Endothelial cell of umbilical vein (primary cell): ENCODE measurements at regions not wholly inside any gene's neighbourhood (a gene's known extent, or its start where the extent isn't known, plus 50 kb on each side); places are given as distances from the start of the nearest gene placed in this dataset.

Experiments used
- BruUV-seq: library from RNA; stranded (reverse); fragments of 400-500 nt; replicated peaks from 2 replicates; lab custom pipeline; 2021; lab: Mats Ljungman, UMichigan
- CTCF ChIA-PET: fragments of 300-600, 350-600 bp; sonication (Branson Sonifier 250); formaldehyde crosslinking; loops from one replicate; lab custom pipeline; 2021; ENCODE audit warnings: antibody characterized with exemption, inconsistent platforms; lab: Charles Lee
- POLR2A ChIA-PET: fragments of 300-600, 350-600 bp; sonication (Branson Sonifier 250); formaldehyde crosslinking; loops from one replicate; lab custom pipeline; 2021; ENCODE audit warnings: antibody characterized with exemption, inconsistent platforms; lab: Charles Lee
- DNase-seq: peaks from one replicate; pipeline ENCODE4 v3.0.0-alpha.2; 2011; ENCODE audit warnings: low read depth, low spot score
- FAIRE-seq: peaks from 2 replicates; lab custom pipeline; 2011; peaks lifted over from hg19 to GRCh38; lab: Jason Lieb, UNC
- H2AFZ ChIP-seq: 2 replicates; pipeline ENCODE4 v1.6.0; 2012; ENCODE audit warnings: low read depth, low read length, control low read depth, inconsistent platforms
- H3K27ac ChIP-seq: 2 replicates; pipeline ENCODE4 v1.5.1; 2011; ENCODE audit warnings: low read depth, mild to moderate bottlenecking, control low read depth, low read length, moderate library complexity; ENCODE audit not compliant: insufficient read depth
- H3K27me3 ChIP-seq, 2 experiments: 2 replicates each; pipeline versions ENCODE4 v1.6.0 to v1.6.1; 2011; ENCODE audit warnings: low read length in 2 of 2, mixed read lengths in 1 of 2; ENCODE audit not compliant: control insufficient read depth in 2 of 2, insufficient read depth in 2 of 2
- H3K36me3 ChIP-seq, 2 experiments: 2 replicates in 1 of 2; 3 replicates in 1 of 2; pipeline ENCODE4 v1.5.1; 2011; ENCODE audit warnings: low read length in 2 of 2, mild to moderate bottlenecking in 1 of 2, moderate library complexity in 1 of 2; ENCODE audit not compliant: control insufficient read depth in 2 of 2, insufficient read depth in 2 of 2; ENCODE audit errors: extremely low read depth in 1 of 2
- H3K4me1 ChIP-seq: 3 replicates; pipeline ENCODE4 v1.5.1; 2011; ENCODE audit warnings: mild to moderate bottlenecking, low read length; ENCODE audit not compliant: control insufficient read depth, insufficient read depth; ENCODE audit errors: extremely low read depth
- H3K4me2 ChIP-seq: 2 replicates; pipeline ENCODE4 v1.6.1; 2011; ENCODE audit warnings: low read length, control low read depth, mixed read lengths; ENCODE audit not compliant: insufficient read depth
- H3K4me3 ChIP-seq, 3 experiments: fragments of 200-600 bp in 1 of 3; sonication (generic), shearing (Covaris generic) in 1 of 3; replicated peaks in 1 of 3; 2 replicates each; pipeline ENCODE4 v1.5.1; 2011 to 2016; ENCODE audit warnings: control low read depth in 3 of 3, low read length in 3 of 3, mild to moderate bottlenecking in 2 of 3, inconsistent platforms in 1 of 3, low read depth in 1 of 3, moderate library complexity in 1 of 3; ENCODE audit not compliant: insufficient read depth in 1 of 3
- H3K79me2 ChIP-seq: 2 replicates; pipeline ENCODE4 v1.6.0; 2012; ENCODE audit warnings: low read length, inconsistent platforms; ENCODE audit not compliant: control insufficient read depth, insufficient read depth
- H3K9ac ChIP-seq: replicated peaks from 2 replicates; pipeline ENCODE3; 2011; ENCODE audit warnings: low read length, control low read depth; ENCODE audit not compliant: insufficient read depth; ENCODE audit errors: extremely low read depth
- H3K9me1 ChIP-seq: replicated peaks from 3 replicates; pipeline ENCODE4 v1.6.0; 2011; ENCODE audit warnings: mild to moderate bottlenecking, low read length; ENCODE audit not compliant: control insufficient read depth, insufficient read depth; ENCODE audit errors: extremely low read depth
- H3K9me3 ChIP-seq: replicated peaks from 2 replicates; pipeline ENCODE4 v1.5.1; 2012; ENCODE audit warnings: low read length, inconsistent platforms; ENCODE audit not compliant: control insufficient read depth, insufficient read depth
- H4K20me1 ChIP-seq: replicated peaks from 2 replicates; pipeline ENCODE3; 2011; ENCODE audit warnings: mild to moderate bottlenecking, low read length; ENCODE audit not compliant: control insufficient read depth, insufficient read depth; ENCODE audit errors: extremely low read depth
- EZH2 ChIP-seq: IDR thresholded peaks from 2 replicates; pipeline ENCODE4 v1.6.1; 2012; ENCODE audit warnings: borderline replicate concordance, low read depth, mild to moderate bottlenecking, moderate library complexity, low read length, inconsistent platforms; ENCODE audit not compliant: severe bottlenecking
- FOS ChIP-seq: IDR thresholded peaks from 2 replicates; pipeline ENCODE4 v1.6.1; 2011; ENCODE audit warnings: mild to moderate bottlenecking, low read length, moderate library complexity, borderline replicate concordance; ENCODE audit not compliant: insufficient read depth
- GATA2 ChIP-seq: IDR thresholded peaks from 2 replicates; pipeline ENCODE4 v1.7.0; 2011; ENCODE audit warnings: low read depth, mild to moderate bottlenecking, moderate library complexity, mixed read lengths, low read length; ENCODE audit not compliant: insufficient read length, insufficient read depth
- JUN ChIP-seq: IDR thresholded peaks from 2 replicates; pipeline ENCODE4 v1.6.1; 2011; ENCODE audit warnings: borderline replicate concordance, low read depth; ENCODE audit not compliant: insufficient read length, insufficient read depth
- MAX ChIP-seq: IDR thresholded peaks from 2 replicates; pipeline ENCODE4 v1.6.1; 2011; ENCODE audit not compliant: insufficient read depth, insufficient read length
- MYC ChIP-seq: IDR thresholded peaks from one replicate; pipeline ENCODE4 v1.6.1; 2011; ENCODE audit warnings: mild to moderate bottlenecking, low read depth, low read length
- POLR2A ChIP-seq: IDR thresholded peaks from 2 replicates; pipeline ENCODE4 v1.6.1; 2012; ENCODE audit warnings: low read depth, mild to moderate bottlenecking, control low read depth, low read length
- POLR2AphosphoS5 ChIP-seq: IDR thresholded peaks from 2 replicates; pipeline ENCODE4 v1.6.1; 2012; ENCODE audit warnings: low read depth, mild to moderate bottlenecking, control low read depth, low read length, moderate library complexity; ENCODE audit not compliant: insufficient read depth
- dilution Hi-C: fragments of 300-500 bp; cut with MboI; formaldehyde crosslinking; loops from one replicate; pipeline ENCODE4 v1.15.0; 2019; ENCODE audit warnings: low sequenced_read_pairs; ENCODE audit not compliant: extremely low pct_ligation_motif_present
- intact Hi-C: fragments of 100-400 bp; cut with micrococcal nuclease; formaldehyde crosslinking; loops from one replicate; pipeline ENCODE4 v1.10.0; 2022
- TF ChIP-seq, protein P1 (sequence below), 2 donors: IDR thresholded peaks; 1 replicate in 1 of 2; 2 replicates in 1 of 2; pipeline ENCODE4 v1.5.1; 2011; ENCODE audit warnings: low read length in 2 of 2, mild to moderate bottlenecking in 2 of 2, moderate library complexity in 2 of 2, control low read depth in 1 of 2, inconsistent platforms in 1 of 2, low read depth in 1 of 2; ENCODE audit not compliant: insufficient read depth in 1 of 2; ENCODE audit errors: extremely low read depth in 1 of 2

GRCh38 chr6:108736002-108736361, 112.2 kb upstream of the ARMC2 start:
- no peak overlapping the region for H3K4me2 ChIP-seq
- DNase-seq (no peak), FAIRE-seq (no peak)
- no peaks in the 10 kb centered on the region for H3K79me2 ChIP-seq
- H2AFZ ChIP-seq = peak overlapping the region; percentile 35
- H3K36me3 ChIP-seq = no peaks in the 10 kb centered on the region
- H3K9me1 ChIP-seq = no peaks in the 10 kb centered on the region
- peaks cover 40% of the 10 kb centered on the region for H3K4me1 ChIP-seq
- H3K9me3 ChIP-seq = no peaks in the 10 kb centered on the region
- dilution Hi-C loops (no loop called here), intact Hi-C loops (loop anchor here (5.0 kb wide), 1 partner anchor 161 kb away; no protein-coding TSS in a partner anchor)
- no peak overlapping the region for H3K4me3 ChIP-seq
- no peak overlapping the region for H3K9ac ChIP-seq
- no TSS peak for BruUV-seq
- TF ChIP-seq EZH2 (no peak), MAX (no peak), GATA2 (no peak), MYC (no peak), POLR2A (no peak), POLR2AphosphoS5 (no peak), JUN (no peak), FOS (no peak)
- TF ChIP-seq, protein P1, sequence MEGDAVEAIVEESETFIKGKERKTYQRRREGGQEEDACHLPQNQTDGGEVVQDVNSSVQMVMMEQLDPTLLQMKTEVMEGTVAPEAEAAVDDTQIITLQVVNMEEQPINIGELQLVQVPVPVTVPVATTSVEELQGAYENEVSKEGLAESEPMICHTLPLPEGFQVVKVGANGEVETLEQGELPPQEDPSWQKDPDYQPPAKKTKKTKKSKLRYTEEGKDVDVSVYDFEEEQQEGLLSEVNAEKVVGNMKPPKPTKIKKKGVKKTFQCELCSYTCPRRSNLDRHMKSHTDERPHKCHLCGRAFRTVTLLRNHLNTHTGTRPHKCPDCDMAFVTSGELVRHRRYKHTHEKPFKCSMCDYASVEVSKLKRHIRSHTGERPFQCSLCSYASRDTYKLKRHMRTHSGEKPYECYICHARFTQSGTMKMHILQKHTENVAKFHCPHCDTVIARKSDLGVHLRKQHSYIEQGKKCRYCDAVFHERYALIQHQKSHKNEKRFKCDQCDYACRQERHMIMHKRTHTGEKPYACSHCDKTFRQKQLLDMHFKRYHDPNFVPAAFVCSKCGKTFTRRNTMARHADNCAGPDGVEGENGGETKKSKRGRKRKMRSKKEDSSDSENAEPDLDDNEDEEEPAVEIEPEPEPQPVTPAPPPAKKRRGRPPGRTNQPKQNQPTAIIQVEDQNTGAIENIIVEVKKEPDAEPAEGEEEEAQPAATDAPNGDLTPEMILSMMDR (IDR thresholded peaks at IDR 0.05; ENCODE audit: extremely low read depth in 1 of 2, insufficient read depth in 1 of 2, low read depth in 1 of 2, low read length in 2 of 2) = no peak
- ChIA-PET CTCF (interaction anchor here (1.1 kb wide), 2 partner anchors 8 to 37 kb away, joined by 3 to 4 read pairs; no protein-coding TSS in a partner anchor), POLR2A (no interaction called here)
- H3K27me3 ChIP-seq = no peaks in the 10 kb centered on the region
- no peak overlapping the region for H3K27ac ChIP-seq
- no peaks in the 10 kb centered on the region for H4K20me1 ChIP-seq
